ENCODE measurements at regions not wholly inside any gene's neighbourhood (a gene's known extent, or its start where the extent isn't known, plus 50 kb on each side); places are given as distances from the start of the nearest gene placed in this dataset.
"Not testable (repeated sequence)": the region's sequence is repeated elsewhere in the genome, so short reads cannot be mapped to it uniquely, and the experiment has no call there.

DNA sequence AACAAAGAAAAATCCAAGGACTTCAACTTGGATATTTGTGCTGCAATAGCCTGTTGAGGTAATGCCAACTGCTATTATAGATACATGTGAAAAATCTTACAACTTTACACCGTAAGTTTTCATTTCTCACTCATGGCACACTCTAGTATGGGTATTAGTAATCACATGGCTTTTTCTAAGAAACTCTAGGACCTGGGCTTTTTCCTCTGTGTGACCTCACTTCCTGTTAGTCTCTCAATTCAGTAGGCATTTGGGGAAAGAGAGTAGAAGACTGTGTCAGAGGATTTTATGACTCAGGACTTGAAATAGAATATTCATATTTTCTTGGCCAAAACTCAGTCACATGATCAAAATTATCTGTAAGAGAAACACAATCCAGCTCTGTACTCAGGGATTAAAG, 1049.9 kb downstream of the REEP3 start:
- Histone ChIP-seq H3K4me1 (ENCODE audit: control insufficient read depth, insufficient read depth, low read length) (no peaks in the 10 kb centered on the region), H3K9me3 (ENCODE audit: control insufficient read depth, insufficient read depth, low read length) (peaks cover 13% of the 10 kb centered on the region), H3K27me3 (ENCODE audit: control insufficient read depth, insufficient read depth, low read length) (no peaks in the 10 kb centered on the region), H3K36me3 (ENCODE audit: control insufficient read depth, insufficient read depth, low read length) (no peaks in the 10 kb centered on the region), H3K27ac (ENCODE audit: low read length) (no peak overlapping the region), H3K4me3 (ENCODE audit: low read length) (no peak overlapping the region)
- DNase-seq, result no peak
- no peak overlapping the region for H3K27ac Mint-ChIP-seq
- TF ChIP-seq, protein P1, sequence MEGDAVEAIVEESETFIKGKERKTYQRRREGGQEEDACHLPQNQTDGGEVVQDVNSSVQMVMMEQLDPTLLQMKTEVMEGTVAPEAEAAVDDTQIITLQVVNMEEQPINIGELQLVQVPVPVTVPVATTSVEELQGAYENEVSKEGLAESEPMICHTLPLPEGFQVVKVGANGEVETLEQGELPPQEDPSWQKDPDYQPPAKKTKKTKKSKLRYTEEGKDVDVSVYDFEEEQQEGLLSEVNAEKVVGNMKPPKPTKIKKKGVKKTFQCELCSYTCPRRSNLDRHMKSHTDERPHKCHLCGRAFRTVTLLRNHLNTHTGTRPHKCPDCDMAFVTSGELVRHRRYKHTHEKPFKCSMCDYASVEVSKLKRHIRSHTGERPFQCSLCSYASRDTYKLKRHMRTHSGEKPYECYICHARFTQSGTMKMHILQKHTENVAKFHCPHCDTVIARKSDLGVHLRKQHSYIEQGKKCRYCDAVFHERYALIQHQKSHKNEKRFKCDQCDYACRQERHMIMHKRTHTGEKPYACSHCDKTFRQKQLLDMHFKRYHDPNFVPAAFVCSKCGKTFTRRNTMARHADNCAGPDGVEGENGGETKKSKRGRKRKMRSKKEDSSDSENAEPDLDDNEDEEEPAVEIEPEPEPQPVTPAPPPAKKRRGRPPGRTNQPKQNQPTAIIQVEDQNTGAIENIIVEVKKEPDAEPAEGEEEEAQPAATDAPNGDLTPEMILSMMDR (IDR thresholded peaks at IDR 0.05), result no peak
- no peak overlapping the region for H3K4me3 Mint-ChIP-seq
- peaks cover 7 to 11% of the 10 kb centered on the region in 2 donors for H3K9me3 Mint-ChIP-seq
- peaks cover 7% of the 10 kb centered on the region for H3K36me3 Mint-ChIP-seq
- no CpG with 5 or more reads among the region's 1 CpG for WGBS (ENCODE audit: insufficient coverage)
- no peaks in the 10 kb centered on the region for H3K27me3 Mint-ChIP-seq (ENCODE audit: low read depth in 2 of 2)
- ATAC-seq, result no peak
- no peaks in the 10 kb centered on the region for H3K4me1 Mint-ChIP-seq
- intact Hi-C loops (cut with micrococcal nuclease), result no loop called here

DNA sequence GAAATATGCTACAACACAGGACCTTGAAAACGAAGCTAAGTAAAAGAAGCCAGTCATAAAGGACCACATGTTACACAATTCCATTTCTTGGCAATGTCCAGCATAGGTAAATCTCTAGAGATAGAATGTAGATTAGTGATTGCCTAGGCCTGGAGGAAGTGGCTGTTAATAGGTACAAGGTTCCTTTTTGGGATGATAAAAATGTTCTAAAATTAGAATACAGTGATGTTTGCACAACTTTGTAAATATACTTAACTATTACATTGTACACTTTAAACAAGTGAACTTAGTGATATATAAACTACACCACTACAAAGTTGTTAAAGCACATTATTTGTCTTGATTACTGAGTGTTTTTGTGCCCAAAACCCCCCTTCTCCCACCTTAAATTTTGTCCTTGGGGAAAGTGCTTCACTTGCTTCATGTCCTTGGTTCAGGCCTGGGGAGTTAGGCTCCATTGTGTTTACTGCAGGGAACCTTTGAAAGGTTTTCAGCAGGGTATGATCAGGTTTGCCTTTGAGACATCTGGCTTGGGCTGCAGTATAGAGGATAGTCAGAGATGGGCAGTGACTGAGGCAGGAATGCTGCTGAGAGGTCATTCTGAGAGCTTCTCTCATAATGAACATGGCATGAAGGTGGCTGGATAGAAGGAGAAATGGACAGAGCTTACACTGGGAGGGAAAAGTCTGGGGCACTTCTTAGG, 1052.6 kb downstream of the REEP3 start:
- Histone ChIP-seq H3K27ac (ENCODE audit: low read length) (no peak overlapping the region), H3K4me1 (ENCODE audit: control insufficient read depth, insufficient read depth, low read length) (no peaks in the 10 kb centered on the region), H3K36me3 (ENCODE audit: control insufficient read depth, insufficient read depth, low read length) (no peaks in the 10 kb centered on the region), H3K9me3 (ENCODE audit: control insufficient read depth, insufficient read depth, low read length) (peaks cover 18% of the 10 kb centered on the region), H3K4me3 (ENCODE audit: low read length) (no peak overlapping the region), H3K27me3 (ENCODE audit: control insufficient read depth, insufficient read depth, low read length) (no peaks in the 10 kb centered on the region)
- 80% methylated on average over 1 of the region's 1 CpG for WGBS (ENCODE audit: insufficient coverage)
- Mint-ChIP-seq H3K4me3 (no peak overlapping the region), H3K27ac (no peak overlapping the region), H3K4me1 (no peaks in the 10 kb centered on the region), H3K36me3 (peaks cover 7% of the 10 kb centered on the region), H3K27me3 (ENCODE audit: low read depth in 2 of 2) (no peaks in the 10 kb centered on the region), H3K9me3 (peaks cover 7 to 10% of the 10 kb centered on the region in 2 donors)
- TF ChIP-seq, protein P1 (IDR thresholded peaks at IDR 0.05), result no peak
- DNase-seq, result no peak
- intact Hi-C loops (cut with micrococcal nuclease), result no loop called here
- no peak for ATAC-seq

DNA sequence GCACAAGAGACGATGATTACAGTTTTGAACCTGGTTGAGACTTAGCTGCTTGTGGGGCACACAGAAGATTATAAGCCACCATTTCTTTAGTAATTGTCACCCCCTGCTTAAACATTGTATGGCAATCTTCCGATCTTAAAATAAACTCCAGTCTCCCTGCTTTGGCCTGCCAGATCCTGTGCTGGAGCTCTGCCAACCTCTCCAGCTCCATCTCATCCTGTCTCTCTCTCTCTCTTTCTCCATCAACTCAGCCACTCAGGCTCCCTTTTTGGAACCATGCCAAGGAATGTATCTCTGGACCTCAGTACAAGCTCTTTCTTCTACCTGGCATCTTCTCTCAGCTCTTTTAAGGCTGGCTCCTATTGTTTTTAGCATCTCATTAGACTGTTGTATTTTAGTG, 1053.2 kb downstream of the REEP3 start:
- Mint-ChIP-seq H3K9me3 (peaks cover 7 to 10% of the 10 kb centered on the region in 2 donors), H3K4me3 (no peak overlapping the region), H3K4me1 (no peaks in the 10 kb centered on the region), H3K36me3 (peaks cover 7% of the 10 kb centered on the region), H3K27ac (no peak overlapping the region), H3K27me3 (ENCODE audit: low read depth in 2 of 2) (no peaks in the 10 kb centered on the region)
- Histone ChIP-seq H3K4me1 (ENCODE audit: control insufficient read depth, insufficient read depth, low read length) (no peaks in the 10 kb centered on the region), H3K4me3 (ENCODE audit: low read length) (no peak overlapping the region), H3K36me3 (ENCODE audit: control insufficient read depth, insufficient read depth, low read length) (no peaks in the 10 kb centered on the region), H3K27me3 (ENCODE audit: control insufficient read depth, insufficient read depth, low read length) (no peaks in the 10 kb centered on the region), H3K27ac (ENCODE audit: low read length) (no peak overlapping the region), H3K9me3 (ENCODE audit: control insufficient read depth, insufficient read depth, low read length) (peaks cover 18% of the 10 kb centered on the region)
- DNase-seq (no peak), ATAC-seq (no peak)
- WGBS (ENCODE audit: insufficient coverage), result 95% methylated on average over 2 of the region's 2 CpGs
- intact Hi-C loops (cut with micrococcal nuclease), result no loop called here
- TF ChIP-seq, protein P1 (IDR thresholded peaks at IDR 0.05), result no peak

DNA sequence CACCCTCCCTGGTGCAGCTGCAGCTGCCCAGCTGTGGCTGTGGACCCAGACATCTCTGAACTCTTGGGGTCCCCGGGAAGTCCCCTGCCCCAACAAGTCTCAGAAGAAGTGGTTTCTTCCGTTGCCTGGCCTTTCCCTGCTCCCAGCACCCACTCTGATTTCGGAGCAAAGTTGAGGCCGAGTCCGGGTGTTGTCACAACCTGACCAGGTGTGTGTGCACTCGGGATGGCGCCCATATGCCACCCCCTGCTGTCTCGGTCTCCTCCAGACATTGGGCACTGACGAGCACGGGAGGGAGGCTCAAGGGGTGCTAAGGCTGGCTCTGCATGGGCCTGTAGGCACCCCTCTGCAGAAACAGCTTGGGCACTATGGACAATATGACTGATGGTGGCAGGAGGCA, 1055.3 kb downstream of the REEP3 start:
- H3K4me3 ChIP-seq (ENCODE audit: low read length), result no peak overlapping the region
- TF ChIP-seq, protein P1 (IDR thresholded peaks at IDR 0.05), result no peak
- no peak overlapping the region for H3K27ac ChIP-seq (ENCODE audit: low read length)
- H3K27me3 Mint-ChIP-seq (ENCODE audit: low read depth in 2 of 2), result no peaks in the 10 kb centered on the region
- ATAC-seq (no peak), DNase-seq (no peak)
- H3K4me3 Mint-ChIP-seq, result no peak overlapping the region
- peaks cover 18% of the 10 kb centered on the region for H3K9me3 ChIP-seq (ENCODE audit: control insufficient read depth, insufficient read depth, low read length)
- no peak overlapping the region for H3K27ac Mint-ChIP-seq
- intact Hi-C loops (cut with micrococcal nuclease), result no loop called here
- H3K4me1 Mint-ChIP-seq, result no peaks in the 10 kb centered on the region
- no peaks in the 10 kb centered on the region for H3K36me3 ChIP-seq (ENCODE audit: control insufficient read depth, insufficient read depth, low read length)
- H3K9me3 Mint-ChIP-seq, result peaks cover 4 to 11% of the 10 kb centered on the region in 2 donors
- H3K4me1 ChIP-seq (ENCODE audit: control insufficient read depth, insufficient read depth, low read length), result no peaks in the 10 kb centered on the region
- H3K36me3 Mint-ChIP-seq, result no peaks in the 10 kb centered on the region
- no peaks in the 10 kb centered on the region for H3K27me3 ChIP-seq (ENCODE audit: control insufficient read depth, insufficient read depth, low read length)
- WGBS (ENCODE audit: insufficient coverage), result 85% methylated on average over 10 of the region's 10 CpGs

DNA sequence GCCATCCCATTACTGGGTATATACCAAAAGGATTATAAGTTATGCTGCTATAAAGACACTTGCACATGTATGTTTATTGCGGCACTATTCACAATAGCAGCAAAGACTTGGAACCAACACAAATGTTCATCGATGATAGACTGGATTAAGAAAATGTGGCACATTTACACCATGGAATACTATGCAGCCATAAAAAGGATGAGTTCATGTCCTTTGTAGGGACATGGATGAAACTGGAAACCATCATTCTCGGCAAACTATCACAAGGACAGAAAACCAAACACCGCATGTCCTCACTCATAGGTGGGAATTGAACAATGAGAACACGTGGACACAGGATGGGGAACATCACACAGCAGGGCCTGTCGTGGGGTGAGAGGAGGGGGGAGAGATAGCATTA, 1057.6 kb downstream of the REEP3 start:
- ATAC-seq; DNase-seq; H3K36me3 ChIP-seq (ENCODE audit: control insufficient read depth, insufficient read depth, low read length); intact Hi-C loops (cut with micrococcal nuclease); H3K36me3 Mint-ChIP-seq; H3K27ac ChIP-seq (ENCODE audit: low read length); H3K27ac Mint-ChIP-seq; H3K27me3 Mint-ChIP-seq (ENCODE audit: low read depth in 2 of 2); H3K4me1 Mint-ChIP-seq; H3K4me1 ChIP-seq (ENCODE audit: control insufficient read depth, insufficient read depth, low read length); H3K4me3 ChIP-seq (ENCODE audit: low read length); H3K4me3 Mint-ChIP-seq; H3K27me3 ChIP-seq (ENCODE audit: control insufficient read depth, insufficient read depth, low read length): not testable (repeated sequence)
- H3K9me3 ChIP-seq (ENCODE audit: control insufficient read depth, insufficient read depth, low read length), result peaks cover 18% of the 10 kb centered on the region
- 91% methylated on average over 6 of the region's 6 CpGs for WGBS (ENCODE audit: insufficient coverage)
- H3K9me3 Mint-ChIP-seq, result peaks cover 7 to 13% of the 10 kb centered on the region in 2 donors

All from natural killer cell (primary cell).